Muscle of arm (tissue), 1 donor: ENCODE measurements at regions not wholly inside any gene's neighbourhood (a gene's known extent, or its start where the extent isn't known, plus 50 kb on each side); places are given as distances from the start of the nearest gene placed in this dataset.
A peak's percentile ranks its signal among the peaks of the same experiment; 100 is the strongest.

Experiments
- DNase-seq: peaks from one replicate; pipeline ENCODE4 v3.0.0-alpha.2; 2013

DNA sequence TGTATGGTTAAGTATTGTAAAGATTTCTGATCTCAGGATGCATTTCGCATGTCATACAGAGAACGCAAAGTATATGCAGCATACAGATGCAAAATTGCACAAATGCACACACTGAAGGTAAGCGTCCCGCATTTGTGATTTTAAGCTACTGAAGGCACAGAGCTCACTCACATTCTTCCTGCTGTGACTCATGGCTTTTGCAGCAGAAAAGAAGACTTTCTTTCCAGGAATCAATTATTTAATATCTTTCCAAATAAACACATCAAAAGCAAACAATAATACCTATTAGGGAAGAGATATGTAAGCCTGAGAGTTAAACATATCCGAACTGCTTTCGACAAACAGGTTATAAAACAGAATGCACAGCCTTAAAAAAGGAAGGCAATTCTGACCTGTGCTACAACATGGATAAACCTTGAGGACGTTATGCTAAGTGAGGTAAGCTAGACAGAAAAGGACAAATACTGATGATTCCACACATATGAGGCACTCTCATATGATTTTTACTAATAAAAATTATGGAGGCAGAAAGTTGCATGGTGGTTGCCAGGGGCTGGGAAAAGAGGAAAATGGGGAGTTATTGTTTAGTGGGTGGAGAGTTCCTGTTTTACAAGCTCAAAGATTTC, 109.0 kb downstream of the TFAP2A start:
- no peak for DNase-seq

DNA sequence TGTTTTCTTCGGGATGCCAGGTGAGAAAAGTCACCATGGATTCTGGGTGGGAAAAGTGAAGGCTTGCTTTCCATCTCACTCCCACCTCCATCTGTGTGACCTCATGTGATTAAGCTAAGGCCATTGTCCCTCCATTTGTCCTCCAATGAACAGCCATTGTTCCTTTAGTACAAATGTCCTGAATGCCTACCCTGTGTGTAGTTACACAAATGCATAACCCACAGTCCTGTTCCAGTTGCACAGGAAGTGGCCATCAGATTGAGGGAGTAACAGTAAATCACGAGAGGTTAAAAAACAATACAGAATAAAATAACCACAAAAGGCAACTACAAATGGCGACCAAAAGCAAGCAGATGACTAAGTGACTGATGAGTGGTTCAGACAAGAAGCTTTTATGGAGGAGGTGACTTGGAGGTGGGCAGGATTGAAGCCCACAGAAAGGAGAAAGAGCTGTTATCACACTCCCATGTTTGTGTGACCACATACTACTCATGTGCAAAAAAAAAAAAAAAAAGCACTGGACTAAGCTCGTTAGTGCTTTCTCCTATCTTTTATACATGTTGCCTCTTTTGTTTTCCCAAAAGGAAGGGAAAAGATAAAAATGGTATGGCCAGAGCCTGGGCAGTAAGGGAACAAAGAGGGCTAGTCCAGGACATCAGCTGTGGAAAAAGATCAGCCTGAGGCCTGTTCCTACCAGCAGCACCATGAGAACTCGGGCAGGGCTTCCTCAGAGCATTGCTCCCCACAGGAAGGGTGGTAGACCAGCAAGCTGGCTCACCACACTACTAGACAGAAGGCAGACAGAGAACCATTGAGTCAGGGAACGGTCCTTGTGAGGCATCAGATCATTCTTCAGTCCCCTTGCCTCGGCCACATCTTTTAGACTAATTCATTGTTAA, 111.0 kb downstream of the TFAP2A start:
- no peak for DNase-seq

DNA sequence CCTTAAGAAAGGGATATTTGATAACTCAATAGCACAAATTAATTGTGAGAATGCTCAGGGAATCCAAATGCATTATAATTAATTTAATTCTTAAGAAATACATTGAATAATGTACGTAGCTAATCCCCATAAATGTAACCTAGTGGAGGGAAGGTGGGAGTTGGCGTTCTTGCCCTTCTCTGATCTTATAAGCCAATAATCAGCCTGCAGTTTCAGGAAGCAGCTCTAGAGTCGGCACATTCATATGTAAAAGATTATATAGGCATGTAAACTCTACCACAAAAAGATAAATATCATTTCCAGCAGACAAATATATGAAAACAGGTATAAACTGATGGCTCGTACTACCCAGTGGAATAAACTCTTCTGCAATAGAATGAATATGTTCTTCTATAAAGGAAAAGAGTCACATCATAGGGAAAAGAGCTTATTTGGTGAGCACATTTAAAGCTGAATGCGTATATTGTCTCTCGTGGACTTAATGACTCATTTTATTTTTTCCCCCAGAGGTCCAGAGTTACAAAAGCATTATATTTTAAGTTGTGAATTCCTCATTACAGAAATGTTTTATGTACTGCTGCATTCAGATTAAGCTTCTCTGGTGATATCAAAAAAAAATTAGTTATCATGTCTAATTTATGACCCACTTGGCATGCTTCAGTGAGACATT, 112.2 kb downstream of the TFAP2A start:
- no peak for DNase-seq

DNA sequence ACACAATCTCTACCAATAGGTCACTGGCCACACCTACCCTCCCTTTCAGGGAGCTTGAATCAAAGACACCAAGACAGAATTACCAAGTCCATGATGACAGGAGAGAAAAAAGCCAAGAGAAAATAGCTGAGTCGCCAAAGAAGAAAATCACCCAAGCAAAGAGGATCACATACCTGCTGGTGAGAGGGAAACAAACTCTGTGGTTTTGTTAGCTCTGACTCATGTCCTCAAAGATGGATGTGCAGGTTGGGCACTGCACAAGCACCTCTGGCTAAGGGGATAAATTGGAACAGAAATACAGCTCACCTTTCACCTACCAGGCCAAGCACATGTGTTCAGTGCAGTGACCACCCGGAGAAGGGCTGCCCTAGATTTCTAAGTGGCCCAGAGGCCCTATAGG, 114.8 kb downstream of the TFAP2A start:
- no peak for DNase-seq

DNA sequence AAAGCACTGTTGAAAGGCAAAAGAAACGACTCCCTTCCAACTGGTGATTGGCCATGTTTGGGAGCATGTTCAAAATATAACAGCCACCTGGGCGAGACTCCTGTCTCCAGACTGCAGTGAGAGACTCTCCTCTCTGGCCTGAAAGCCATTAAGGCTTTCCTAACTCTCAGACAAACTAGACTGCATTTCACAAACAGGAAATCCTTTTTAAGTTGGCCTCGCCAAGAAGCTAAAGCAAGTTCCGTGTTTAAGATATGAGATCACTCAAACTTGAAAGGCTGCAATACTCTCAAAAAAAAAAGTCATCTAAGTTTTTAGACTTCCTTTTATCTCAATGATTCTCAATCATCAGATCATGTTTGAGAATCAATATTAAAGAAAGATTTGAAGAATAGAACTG, 117.0 kb downstream of the TFAP2A start:
- DNase-seq, result no peak

DNA sequence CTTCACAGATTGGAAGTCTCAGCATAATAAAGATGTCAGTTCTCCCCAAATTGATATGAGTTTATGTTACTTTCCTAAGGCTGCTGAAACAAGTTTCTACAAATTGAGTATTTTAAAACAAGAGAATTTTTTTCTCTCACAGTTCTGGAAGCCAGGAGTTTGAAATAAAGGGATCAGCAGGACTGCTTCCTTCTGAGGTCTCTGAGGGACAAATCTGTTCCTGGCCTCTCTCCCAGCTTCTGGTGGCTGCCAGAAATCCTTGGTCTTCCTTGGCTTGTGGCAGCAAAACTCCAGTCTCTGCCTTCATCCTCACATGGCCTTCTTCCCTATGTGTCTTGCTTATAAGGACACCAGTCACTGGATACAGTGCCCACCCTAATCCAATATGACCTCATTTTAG, 136.1 kb downstream of the TFAP2A start:
- peak; percentile 59 for DNase-seq

DNA sequence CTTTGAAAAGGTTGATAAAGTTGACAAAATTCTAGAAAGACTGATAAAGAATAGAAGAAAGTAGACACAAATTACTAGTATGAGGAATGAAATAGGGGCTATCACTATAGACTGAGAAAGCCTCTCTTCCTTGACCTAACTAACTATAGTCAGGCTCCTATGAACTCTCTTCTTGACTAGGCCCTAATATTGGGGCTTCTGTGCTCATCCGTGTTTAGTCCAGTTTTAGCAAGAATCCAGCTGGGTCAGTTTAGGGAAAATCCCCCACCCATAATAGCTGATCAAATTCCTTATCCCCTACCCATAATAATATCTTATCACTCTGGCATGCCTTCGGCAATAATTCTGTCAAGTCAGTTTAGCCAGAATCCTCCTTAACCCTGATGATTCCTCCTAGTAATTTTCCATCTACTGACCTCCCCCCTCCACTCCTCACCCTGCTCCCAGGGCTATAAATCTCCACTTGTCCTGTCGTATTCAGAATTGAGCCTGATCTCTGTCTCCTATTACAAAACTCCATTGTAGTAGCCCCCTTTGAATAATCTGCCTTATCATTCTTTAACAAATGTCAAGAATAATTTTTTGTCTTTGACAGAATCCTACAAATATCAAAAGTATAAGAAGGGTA, 138.1 kb downstream of the TFAP2A start:
- DNase-seq, result no peak

DNA sequence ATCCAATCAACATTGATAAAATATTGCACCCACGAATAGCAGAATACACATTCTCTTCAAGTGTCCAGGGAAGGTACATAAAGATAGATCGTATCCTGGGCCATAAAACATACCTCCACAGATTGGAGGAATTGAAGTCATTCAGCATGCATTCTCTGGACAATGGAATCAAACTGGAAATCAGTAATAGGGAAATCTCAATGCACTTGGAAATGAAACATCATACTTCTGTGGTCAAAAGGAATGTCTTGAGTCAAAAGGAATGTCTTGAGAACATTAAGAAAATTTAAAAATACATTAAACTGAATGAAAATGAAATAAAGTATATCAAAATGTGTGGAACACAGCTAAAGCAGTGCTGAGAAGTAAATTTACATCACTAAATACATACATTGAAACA, 138.8 kb downstream of the TFAP2A start:
- DNase-seq, result no peak

DNA sequence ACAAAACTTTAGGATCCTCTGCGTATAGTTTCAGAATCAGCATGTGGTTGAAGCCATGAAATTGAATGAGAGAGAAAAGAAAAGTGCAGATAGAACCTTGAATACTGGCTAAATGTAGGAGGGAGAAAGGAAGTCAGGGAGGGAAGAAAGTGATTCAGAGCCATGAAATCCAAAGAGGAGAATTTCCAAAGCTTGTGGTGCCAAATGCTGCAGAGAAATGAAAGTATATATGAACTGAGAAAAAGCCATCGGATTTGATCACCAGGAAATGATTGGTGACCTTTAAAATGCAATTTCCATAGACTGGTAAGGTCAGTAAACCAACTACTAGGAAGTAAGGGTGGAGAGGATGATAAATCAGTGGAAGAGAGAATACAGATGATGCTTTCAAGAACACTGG, 142.3 kb downstream of the TFAP2A start:
- DNase-seq, result no peak

DNA sequence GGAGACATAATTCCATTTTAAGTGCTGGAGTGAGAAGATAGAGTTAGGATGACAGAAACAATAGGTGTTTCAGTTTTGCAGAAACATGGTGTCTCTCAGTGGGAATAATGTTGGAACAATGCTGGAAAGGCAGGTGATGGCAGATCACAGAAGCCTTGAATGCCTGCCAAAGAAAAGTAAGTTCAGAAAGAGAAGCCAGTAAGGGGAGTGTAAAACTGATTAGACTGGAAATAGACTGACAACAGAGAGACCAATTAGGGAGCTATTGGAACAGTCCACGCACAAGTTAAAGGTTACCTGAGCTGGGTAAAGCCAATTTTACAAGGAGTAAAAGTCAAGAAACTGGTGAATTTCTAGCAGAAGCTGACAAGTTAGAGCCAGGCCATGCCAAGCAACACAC, 142.9 kb downstream of the TFAP2A start:
- no peak for DNase-seq

DNA sequence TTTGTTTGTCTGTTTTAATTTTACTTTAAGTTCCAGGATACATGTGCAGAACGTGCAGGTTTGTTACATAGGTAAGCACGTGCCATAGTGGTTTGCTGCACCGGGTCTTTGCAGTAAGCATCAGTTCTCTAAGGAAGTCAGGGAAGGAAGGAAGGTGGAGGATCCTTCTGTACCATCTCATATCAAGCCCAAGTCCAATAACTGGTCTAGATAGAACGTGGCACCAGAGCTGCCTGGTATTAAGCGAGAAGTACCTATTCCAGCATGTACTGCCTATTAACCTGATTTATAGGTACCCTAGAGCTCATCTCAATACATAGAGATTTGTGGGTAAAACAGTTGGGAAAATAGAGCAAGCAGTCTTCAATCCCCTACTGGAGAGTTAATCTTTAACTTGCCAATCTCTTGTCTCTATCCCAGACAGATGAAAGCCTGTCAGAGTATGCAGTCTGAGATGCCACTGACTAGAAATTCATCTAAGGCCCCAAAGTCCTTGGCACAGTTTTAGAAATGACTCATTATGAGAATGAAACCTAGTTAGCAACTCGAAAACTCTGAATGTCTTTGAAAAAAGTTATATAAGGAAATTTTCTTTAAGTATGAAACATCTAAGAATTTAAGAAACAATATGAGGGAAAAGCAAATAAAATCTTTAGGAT, 144.9 kb downstream of the TFAP2A start:
- no peak for DNase-seq

DNA sequence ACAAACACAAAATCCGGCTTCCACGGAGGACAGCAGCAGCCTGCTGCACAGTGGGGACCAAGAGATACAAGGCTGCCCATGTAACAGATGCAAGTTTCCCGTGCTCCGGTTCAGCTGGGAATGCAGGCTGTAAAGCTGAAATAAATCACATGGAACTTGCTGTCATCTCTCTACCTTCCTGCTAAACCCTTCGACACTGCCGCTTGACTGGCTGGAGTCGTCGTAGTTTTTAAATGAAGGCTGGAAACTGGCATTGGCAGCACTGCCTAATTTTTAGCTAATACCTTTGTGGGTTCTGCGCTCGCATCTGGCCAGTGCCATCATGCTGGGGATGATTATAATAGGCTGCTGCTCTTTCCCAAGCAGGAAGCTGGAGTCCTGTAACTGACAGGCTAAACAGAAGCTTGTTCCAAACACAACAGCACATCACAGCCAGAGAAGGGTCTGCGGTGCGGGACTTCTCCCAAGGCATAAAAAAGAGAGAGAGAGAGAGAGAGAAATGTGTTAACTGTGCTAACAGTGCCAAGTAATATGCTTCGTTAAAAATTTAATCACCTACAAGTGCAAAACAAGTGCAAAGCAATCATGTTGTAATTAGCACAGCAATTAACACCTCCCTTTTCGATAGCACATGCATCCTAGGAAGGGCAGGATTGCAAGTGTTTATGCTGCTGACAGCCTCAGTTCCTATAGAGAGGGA, 146.1 kb downstream of the TFAP2A start:
- no peak for DNase-seq

DNA sequence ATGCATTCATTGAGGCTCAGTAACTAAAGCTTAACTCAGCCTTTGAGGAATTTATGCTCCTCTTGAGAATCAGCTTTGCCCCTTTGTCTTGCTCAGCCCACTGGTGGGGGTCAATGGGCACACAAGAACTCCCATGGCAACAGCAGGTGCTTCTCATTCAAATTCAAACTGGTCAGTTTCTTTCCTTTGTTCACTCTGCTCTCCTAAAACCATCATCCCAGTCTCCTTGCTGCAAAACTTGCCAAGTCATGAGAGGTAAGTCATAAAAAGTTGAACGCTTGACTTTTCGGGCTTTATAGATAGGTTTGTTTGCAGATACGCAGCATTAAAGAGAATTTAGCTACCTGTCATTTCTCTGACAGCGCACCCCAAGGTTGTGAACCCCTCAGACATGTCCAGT, 146.8 kb downstream of the TFAP2A start:
- DNase-seq, result no peak

DNA sequence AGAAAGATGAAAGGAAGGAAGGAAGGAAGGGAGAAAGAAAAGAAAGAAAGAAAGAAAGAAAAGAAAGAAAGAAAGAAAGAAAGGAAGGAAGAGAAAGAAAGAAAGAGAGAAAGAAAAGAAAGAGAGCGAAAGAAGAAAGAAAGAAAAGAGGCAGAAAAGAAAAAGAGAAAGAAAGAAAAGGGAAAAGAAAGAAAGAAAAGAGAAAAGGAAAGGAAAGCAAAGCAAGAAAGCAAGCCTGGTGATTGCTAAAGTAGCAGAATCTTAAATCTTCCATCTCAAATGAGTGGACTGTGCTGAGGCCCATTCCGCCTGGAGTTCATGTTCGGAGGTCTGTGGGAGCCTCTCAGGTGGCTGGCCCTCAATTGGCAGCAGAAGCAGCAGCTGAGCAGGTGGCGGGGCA, 148.4 kb downstream of the TFAP2A start:
- no peak for DNase-seq

DNA sequence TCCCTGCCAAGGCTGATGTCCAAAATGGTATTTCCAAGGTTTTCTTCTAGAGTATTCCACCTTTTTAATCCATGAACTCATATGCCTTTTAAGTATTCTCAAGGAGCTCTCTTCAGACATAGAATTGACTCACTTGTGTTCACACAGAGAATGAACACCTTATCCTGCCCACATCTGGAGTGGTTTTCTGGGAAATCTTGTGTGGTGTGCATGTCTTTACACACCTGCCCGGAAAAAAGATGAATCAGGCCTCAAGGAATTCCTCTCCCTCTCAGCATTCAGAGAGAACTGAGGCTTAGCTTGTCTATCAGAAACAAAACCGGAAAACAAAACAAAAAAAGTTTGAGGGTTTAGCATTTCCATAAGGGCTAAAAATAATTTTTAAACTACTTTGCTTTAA, 148.8 kb downstream of the TFAP2A start:
- no peak for DNase-seq

DNA sequence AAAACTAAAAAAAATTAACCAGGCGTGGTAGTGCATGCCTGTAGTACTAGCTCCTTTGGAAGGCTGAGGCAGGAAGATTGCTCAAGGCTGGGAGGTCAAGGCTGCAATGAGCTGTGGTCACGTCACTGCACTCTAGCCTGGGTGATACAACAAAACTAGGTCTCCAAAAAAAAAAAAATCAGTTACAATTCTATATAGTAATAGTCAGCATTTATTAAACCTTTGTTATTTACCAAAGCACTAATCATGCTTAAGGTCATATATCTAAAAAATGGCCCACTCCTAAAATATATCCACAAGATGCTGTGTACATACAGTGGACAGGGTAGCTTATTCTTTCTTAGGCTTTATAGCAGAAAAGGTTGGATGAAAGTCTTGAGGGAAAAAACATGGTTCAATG, 152.4 kb downstream of the TFAP2A start:
- no peak for DNase-seq

DNA sequence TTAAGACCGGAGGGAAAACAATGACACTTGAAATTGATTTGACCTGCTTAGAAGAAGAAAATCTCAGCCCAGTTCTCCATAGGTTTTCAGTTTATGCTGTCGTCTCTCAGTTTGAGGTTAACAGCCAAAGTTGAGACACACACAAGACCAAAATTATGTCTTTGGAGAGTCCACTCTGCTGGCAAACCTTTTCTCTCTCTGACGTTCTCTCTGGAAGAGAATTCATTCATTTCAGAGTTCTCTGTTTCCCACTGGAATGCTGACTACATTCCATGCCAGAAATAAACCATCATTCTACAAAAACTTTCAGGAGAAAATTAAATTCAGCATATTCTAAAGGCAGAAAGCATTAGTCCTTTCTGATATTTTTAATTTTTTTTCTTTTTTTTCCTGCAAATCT, 155.2 kb downstream of the TFAP2A start:
- peak; percentile 16 for DNase-seq

DNA sequence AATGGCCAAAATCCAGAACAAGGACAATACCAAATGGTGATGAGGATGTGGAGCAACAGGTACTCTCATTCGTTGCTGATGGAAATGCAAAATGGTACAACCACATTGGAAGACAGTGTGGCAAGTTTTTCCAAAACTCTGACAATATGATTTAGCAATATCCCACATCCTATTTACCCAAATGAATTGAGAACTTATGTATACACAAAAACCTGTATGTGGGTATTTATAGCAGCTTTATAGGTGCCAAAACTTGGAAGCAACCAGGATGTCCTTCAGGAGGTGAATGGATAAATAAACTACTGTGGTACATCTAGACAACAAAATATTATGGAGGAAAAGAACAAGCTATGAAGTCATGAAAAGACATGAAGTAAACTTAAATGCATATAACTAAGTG, 156.5 kb downstream of the TFAP2A start:
- no peak for DNase-seq

DNA sequence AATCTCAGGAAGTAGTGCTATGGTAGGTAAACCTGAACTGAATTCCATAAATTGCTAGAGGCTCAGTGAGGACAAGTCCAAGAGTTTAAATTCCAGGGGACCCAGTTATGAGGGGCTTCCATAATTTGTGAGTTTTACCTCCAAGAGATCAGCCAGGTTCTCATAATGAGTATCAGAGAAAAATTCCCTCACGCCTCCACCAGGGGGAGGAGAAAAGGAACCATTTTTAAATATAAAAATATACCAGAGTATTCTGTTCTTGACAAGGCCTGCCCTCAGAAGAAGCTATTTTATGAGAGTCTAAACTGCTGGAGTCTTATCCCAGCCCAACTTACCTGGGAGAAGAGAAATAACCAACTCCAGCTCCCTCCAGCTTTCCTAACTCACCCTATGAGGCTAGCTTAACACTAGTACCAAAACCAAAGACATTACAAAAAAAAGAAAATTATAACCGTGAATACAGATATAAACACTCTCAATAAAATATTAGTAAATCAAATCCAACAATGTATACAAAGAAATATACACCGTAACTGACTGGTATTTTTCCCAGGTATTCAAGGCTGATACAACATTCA, 158.7 kb downstream of the TFAP2A start:
- no peak for DNase-seq

DNA sequence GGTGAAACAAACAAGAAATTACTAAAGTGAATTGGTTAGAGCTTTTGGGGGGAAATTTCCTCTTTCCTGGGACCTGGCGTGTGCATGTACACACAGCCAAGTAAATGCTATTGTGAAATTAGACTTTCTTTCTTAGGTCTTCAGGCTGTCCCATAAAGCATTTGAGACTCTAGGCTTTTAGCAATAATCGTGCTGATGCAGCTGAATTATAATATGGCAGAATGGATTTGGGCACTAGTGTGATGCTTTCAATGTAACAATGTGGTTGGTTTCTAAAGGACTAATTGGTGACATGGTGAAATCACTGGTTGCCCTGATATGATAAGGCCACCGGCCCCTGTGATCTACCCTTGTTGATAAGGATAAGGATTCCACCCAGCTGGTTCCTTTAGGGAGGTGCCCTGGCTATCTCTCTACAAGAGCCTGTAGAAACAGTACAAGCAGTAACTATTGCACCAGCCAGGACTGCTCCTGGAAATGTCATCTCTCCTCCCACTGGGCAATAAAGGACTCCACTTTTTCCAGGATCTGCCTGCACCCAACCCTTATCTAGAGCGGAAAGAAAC, 164.1 kb downstream of the TFAP2A start:
- DNase-seq, result no peak

DNA sequence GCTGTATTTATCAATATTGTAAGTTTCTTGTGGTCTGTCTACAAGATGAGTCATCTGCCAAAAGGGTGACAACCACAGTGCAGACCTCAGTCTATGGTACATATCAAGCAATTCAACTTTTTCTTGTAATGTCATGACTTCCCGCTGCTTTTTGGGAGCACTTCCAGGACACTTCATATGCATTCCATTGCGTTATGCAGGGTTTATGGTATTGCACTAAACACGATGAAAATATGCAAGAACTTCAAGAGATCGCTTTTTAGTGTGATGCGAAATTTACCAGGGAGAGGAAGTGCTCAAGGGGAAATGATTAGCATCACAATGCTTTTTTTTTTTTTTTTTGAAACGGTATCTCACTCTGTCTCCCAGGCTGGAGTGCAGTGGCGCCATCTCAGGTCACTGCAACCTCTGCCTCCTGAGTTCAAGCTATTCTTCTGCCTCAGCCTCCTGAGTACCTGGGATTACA, 166.5 kb downstream of the TFAP2A start:
- DNase-seq, result no peak
